H9 (cell line): ENCODE measurements at regions not wholly inside any gene's neighbourhood (a gene's known extent, or its start where the extent isn't known, plus 50 kb on each side); places are given as distances from the start of the nearest gene placed in this dataset.

Experiments used
- DNase-seq: peaks from one replicate; pipeline ENCODE4 v3.0.0-alpha.2; 2017
- H2AFZ ChIP-seq: one replicate; pipeline ENCODE4 v1.6.1; 2013; ENCODE audit warnings: mild to moderate bottlenecking, low read length, control low read depth, moderate library complexity
- H2AK5ac ChIP-seq: 2 replicates; pipeline ENCODE4 v1.6.1; 2013; ENCODE audit warnings: low read length, control low read depth, mixed read lengths; ENCODE audit not compliant: insufficient read length
- H2BK120ac ChIP-seq: one replicate; pipeline ENCODE4 v1.6.1; 2013; ENCODE audit warnings: low read depth, mild to moderate bottlenecking, low read length, control low read depth, inconsistent platforms; ENCODE audit not compliant: poor library complexity, severe bottlenecking
- H2BK12ac ChIP-seq: 2 replicates; pipeline ENCODE4 v1.6.1; 2013; ENCODE audit warnings: low read length, control low read depth, mixed read lengths, low read depth; ENCODE audit not compliant: insufficient read length
- H2BK15ac ChIP-seq: 2 replicates; pipeline ENCODE4 v1.6.1; 2013; ENCODE audit warnings: low read depth, low read length, control low read depth
- H2BK20ac ChIP-seq: one replicate; pipeline ENCODE4 v1.6.1; 2013; ENCODE audit warnings: low read depth, mild to moderate bottlenecking, low read length, control low read depth, inconsistent platforms; ENCODE audit not compliant: poor library complexity, severe bottlenecking
- H2BK5ac ChIP-seq: 2 replicates; pipeline ENCODE4 v1.6.1; 2013; ENCODE audit warnings: low read length, control low read depth, mixed read lengths; ENCODE audit not compliant: insufficient read length
- H3K14ac ChIP-seq: 2 replicates; pipeline ENCODE4 v1.6.1; 2013; ENCODE audit warnings: low read length, control low read depth; ENCODE audit not compliant: insufficient read depth
- H3K18ac ChIP-seq: 2 replicates; pipeline ENCODE4 v1.6.1; 2013; ENCODE audit warnings: low read depth, mild to moderate bottlenecking, mixed read lengths, low read length, control low read depth; ENCODE audit not compliant: insufficient read length
- H3K23ac ChIP-seq: 2 replicates; pipeline ENCODE4 v1.6.1; 2013; ENCODE audit warnings: low read length, control low read depth, mixed read lengths, low read depth; ENCODE audit not compliant: insufficient read length
- H3K23me2 ChIP-seq: 2 replicates; pipeline ENCODE4 v1.6.1; 2013; ENCODE audit warnings: low read depth, mild to moderate bottlenecking, mixed read lengths, low read length, control low read depth; ENCODE audit not compliant: insufficient read length, poor library complexity, severe bottlenecking
- H3K27ac ChIP-seq: 2 replicates; pipeline ENCODE4 v1.5.1; 2013; ENCODE audit warnings: low read length, control low read depth, mixed read lengths, low read depth; ENCODE audit not compliant: insufficient read length
- H3K27me3 ChIP-seq: 2 replicates; pipeline ENCODE4 v1.6.1; 2013; ENCODE audit warnings: low read length, control low read depth, inconsistent platforms; ENCODE audit not compliant: insufficient read depth
- H3K4ac ChIP-seq: 2 replicates; pipeline ENCODE4 v1.6.1; 2013; ENCODE audit warnings: low read depth, mild to moderate bottlenecking, control low read depth, inconsistent platforms, low read length, moderate library complexity
- H3K4me1 ChIP-seq: 2 replicates; pipeline ENCODE4 v1.6.1; 2013; ENCODE audit warnings: low read length, control low read depth, inconsistent platforms; ENCODE audit not compliant: insufficient read depth
- H3K4me2 ChIP-seq: 2 replicates; pipeline ENCODE4 v1.6.1; 2013; ENCODE audit warnings: low read length, control low read depth, mixed read lengths; ENCODE audit not compliant: insufficient read length, insufficient read depth
- H3K56ac ChIP-seq: 2 replicates; pipeline ENCODE4 v1.6.1; 2013; ENCODE audit warnings: low read depth, mild to moderate bottlenecking, mixed read lengths, low read length, control low read depth; ENCODE audit not compliant: insufficient read length
- H3K79me1 ChIP-seq: 2 replicates; pipeline ENCODE4 v1.6.1; 2013; ENCODE audit warnings: low read depth, mild to moderate bottlenecking, moderate library complexity, low read length, control low read depth, inconsistent platforms; ENCODE audit not compliant: insufficient read depth, poor library complexity, severe bottlenecking
- H3K79me2 ChIP-seq: 2 replicates; pipeline ENCODE4 v1.6.1; 2013; ENCODE audit warnings: low read length, control low read depth, inconsistent platforms; ENCODE audit not compliant: insufficient read depth
- H3K9ac ChIP-seq: 2 replicates; pipeline ENCODE4 v1.6.1; 2013; ENCODE audit warnings: low read length, control low read depth, mixed read lengths; ENCODE audit not compliant: insufficient read length; ENCODE audit errors: extremely low read depth
- H3K9me3 ChIP-seq: one replicate; pipeline ENCODE4 v1.6.1; 2013; ENCODE audit warnings: low read depth, low read length, inconsistent platforms; ENCODE audit not compliant: control insufficient read depth
- H3T11ph ChIP-seq: one replicate; pipeline ENCODE4 v1.6.1; 2013; ENCODE audit warnings: mild to moderate bottlenecking, low read length, control low read depth, inconsistent platforms
- H4K20me1 ChIP-seq: one replicate; pipeline ENCODE4 v1.6.1; 2013; ENCODE audit not compliant: control insufficient read depth, insufficient read length, insufficient read depth
- H4K5ac ChIP-seq: 2 replicates; pipeline ENCODE4 v1.6.1; 2013; ENCODE audit warnings: low read depth, mild to moderate bottlenecking, mixed read lengths, low read length, control low read depth; ENCODE audit not compliant: insufficient read length
- H4K8ac ChIP-seq: replicated peaks from 2 replicates; pipeline ENCODE4 v1.6.1; 2013; ENCODE audit warnings: low read length, control low read depth, mixed read lengths, low read depth; ENCODE audit not compliant: insufficient read length
- H4K91ac ChIP-seq: 2 replicates; pipeline ENCODE4 v1.6.1; 2013; ENCODE audit warnings: low read depth, mild to moderate bottlenecking, moderate library complexity, mixed read lengths, low read length, control low read depth; ENCODE audit not compliant: insufficient read length
- H3K27ac Mint-ChIP-seq, 3 experiments: 2 replicates in 2 of 3; 3 replicates in 1 of 3; pipeline ENCODE4 v1.8.0; 2020 to 2021; ENCODE audit warnings: mixed read lengths in 3 of 3, mild to moderate bottlenecking in 1 of 3, moderate library complexity in 1 of 3
- H3K27me3 Mint-ChIP-seq: 2 replicates; pipeline ENCODE4 v1.8.0; 2021; ENCODE audit warnings: low read depth, mild to moderate bottlenecking, moderate library complexity, mixed read lengths
- H3K36me3 Mint-ChIP-seq, 3 experiments: 2 replicates in 2 of 3; 3 replicates in 1 of 3; pipeline ENCODE4 v1.8.0; 2020 to 2021; ENCODE audit warnings: low read depth in 3 of 3, mixed read lengths in 3 of 3; ENCODE audit not compliant: insufficient read depth in 1 of 3
- H3K4me1 Mint-ChIP-seq, 2 experiments: 2 replicates each; pipeline ENCODE4 v1.8.0; 2020; ENCODE audit warnings: mixed read lengths in 2 of 2
- H3K4me3 Mint-ChIP-seq, 2 experiments: 2 replicates in 1 of 2; 3 replicates in 1 of 2; pipeline ENCODE4 v1.8.0; 2020 to 2021; ENCODE audit warnings: mild to moderate bottlenecking in 2 of 2, mixed read lengths in 2 of 2, moderate library complexity in 1 of 2
- H3K9me3 Mint-ChIP-seq, 2 experiments: 2 replicates in 1 of 2; 3 replicates in 1 of 2; pipeline ENCODE4 v1.8.0; 2020; ENCODE audit warnings: mild to moderate bottlenecking in 2 of 2, mixed read lengths in 2 of 2, moderate library complexity in 1 of 2
- WGBS: extraction: QIAGEN DNeasy Blood & Tissue Kit; methylation state at CpG from one replicate; pipeline ENCODE4 v1.1.7; 2013; ENCODE audit warnings: missing lambda C conversion rate, low lambda C conversion rate, mixed read lengths; ENCODE audit not compliant: insufficient read length; ENCODE audit errors: extremely low coverage; 5-methylcytosine and 5-hydroxymethylcytosine counted together
- TF ChIP-seq, protein P1 (sequence below): fragments of 200-600 bp; sonication (generic); conservative IDR thresholded peaks from 3 replicates; pipeline ENCODE4 v1.8.0; 2021; ENCODE audit warnings: antibody characterized with exemption, mild to moderate bottlenecking

DNA sequence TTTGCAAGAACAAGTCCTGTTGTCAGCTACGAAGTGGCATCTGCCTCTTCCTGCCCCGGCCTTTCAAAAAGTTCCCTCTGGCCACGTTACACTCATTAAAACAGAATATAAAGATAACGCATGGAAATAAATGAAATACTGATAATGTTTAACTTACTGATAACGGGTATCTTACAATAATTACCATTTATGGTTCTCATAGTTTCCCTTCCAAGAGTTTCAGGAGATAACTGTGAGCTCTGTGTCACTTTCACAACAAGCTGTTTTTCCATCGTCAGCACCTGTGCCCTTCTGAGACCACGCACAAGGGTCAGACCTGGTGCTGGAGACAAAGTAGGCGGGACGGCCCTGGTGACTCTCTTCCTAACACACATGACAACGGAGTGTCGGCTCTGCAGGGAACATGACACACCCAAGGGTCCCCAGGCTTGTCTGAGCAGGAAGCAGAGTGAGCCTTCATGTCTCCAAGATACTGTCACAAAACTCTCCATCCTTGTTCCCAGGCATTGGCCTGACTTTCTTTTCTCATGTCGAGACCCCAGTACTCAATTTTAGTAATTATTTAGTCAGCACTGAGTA is 86.2 kb upstream of the THBS2 start:
- no peak overlapping the region for H2BK15ac ChIP-seq
- H3K27me3 ChIP-seq = no peaks in the 10 kb centered on the region
- Mint-ChIP-seq H3K4me1 (peaks cover 13% of the 10 kb centered on the region in 2 experiments), H3K27me3 (peaks cover 3% of the 10 kb centered on the region; the same call in 1 of the 2 replicates), H3K9me3 (no peaks in the 10 kb centered on the region), H3K27ac (no peak overlapping the region), H3K4me3 (no peak overlapping the region), H3K36me3 (no peaks in the 10 kb centered on the region)
- H3K14ac ChIP-seq = no peak overlapping the region
- H3K23me2 ChIP-seq = peaks cover 2% of the 10 kb centered on the region
- H3K79me2 ChIP-seq = no peaks in the 10 kb centered on the region
- H3K4me2 ChIP-seq = no peak overlapping the region
- H3K9ac ChIP-seq = no peak overlapping the region
- DNase-seq = no peak
- no peak overlapping the region for H3K56ac ChIP-seq
- no peak overlapping the region for H2BK5ac ChIP-seq
- H2AK5ac ChIP-seq = no peak overlapping the region
- H4K91ac ChIP-seq = no peak overlapping the region
- no CpG with 5 or more reads among the region's 12 CpGs for WGBS
- no peak overlapping the region for H2AFZ ChIP-seq
- H3K4ac ChIP-seq = no peak overlapping the region
- no peaks in the 10 kb centered on the region for H3K4me1 ChIP-seq
- H3K79me1 ChIP-seq = no peaks in the 10 kb centered on the region
- H3K9me3 ChIP-seq = no peaks in the 10 kb centered on the region
- H2BK12ac ChIP-seq = no peak overlapping the region
- no peak overlapping the region for H3T11ph ChIP-seq
- H3K27ac ChIP-seq = no peak overlapping the region
- no peaks in the 10 kb centered on the region for H4K20me1 ChIP-seq
- TF ChIP-seq, protein P1, sequence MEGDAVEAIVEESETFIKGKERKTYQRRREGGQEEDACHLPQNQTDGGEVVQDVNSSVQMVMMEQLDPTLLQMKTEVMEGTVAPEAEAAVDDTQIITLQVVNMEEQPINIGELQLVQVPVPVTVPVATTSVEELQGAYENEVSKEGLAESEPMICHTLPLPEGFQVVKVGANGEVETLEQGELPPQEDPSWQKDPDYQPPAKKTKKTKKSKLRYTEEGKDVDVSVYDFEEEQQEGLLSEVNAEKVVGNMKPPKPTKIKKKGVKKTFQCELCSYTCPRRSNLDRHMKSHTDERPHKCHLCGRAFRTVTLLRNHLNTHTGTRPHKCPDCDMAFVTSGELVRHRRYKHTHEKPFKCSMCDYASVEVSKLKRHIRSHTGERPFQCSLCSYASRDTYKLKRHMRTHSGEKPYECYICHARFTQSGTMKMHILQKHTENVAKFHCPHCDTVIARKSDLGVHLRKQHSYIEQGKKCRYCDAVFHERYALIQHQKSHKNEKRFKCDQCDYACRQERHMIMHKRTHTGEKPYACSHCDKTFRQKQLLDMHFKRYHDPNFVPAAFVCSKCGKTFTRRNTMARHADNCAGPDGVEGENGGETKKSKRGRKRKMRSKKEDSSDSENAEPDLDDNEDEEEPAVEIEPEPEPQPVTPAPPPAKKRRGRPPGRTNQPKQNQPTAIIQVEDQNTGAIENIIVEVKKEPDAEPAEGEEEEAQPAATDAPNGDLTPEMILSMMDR = no peak
- H4K5ac ChIP-seq = no peak overlapping the region
- no peak overlapping the region for H2BK120ac ChIP-seq
- no peak overlapping the region for H3K23ac ChIP-seq
- H3K18ac ChIP-seq = no peak overlapping the region
- H2BK20ac ChIP-seq = no peak overlapping the region
- H4K8ac ChIP-seq = no peak overlapping the region
